ENCODE measurements at regions not wholly inside any gene's neighbourhood (a gene's known extent, or its start where the extent isn't known, plus 50 kb on each side); places are given as distances from the start of the nearest gene placed in this dataset.
"Not testable (repeated sequence)": the region's sequence is repeated elsewhere in the genome, so short reads cannot be mapped to it uniquely, and the experiment has no call there.

DNA sequence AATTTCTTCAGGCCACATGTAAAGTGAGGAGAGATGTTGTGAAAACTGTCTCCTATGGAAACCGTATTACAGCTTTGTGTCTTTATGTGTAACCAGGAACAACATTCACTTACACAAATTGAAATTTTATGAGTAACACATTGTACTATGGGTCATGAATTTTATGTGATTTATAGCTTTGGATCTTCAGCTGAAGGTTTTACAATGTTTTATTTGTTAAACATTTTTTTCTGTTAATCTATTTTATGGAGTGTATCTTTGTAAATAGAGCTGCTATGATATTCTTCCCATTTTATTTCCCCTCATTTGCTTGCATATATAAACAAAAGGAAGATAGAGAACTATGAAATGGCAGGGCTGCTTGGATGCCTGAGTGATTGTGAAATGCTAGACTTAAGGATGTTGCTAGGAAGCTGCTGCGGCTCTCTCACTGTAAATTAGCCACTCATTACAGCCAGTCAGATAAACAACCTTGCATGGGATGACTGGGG, 104.5 kb upstream of the PCLO start:
- no peaks in the 10 kb centered on the region for H3K27me3 ChIP-seq (ENCODE audit: control insufficient read depth, insufficient read depth, low read length)
- WGBS (ENCODE audit: insufficient coverage) = no CpG with 5 or more reads among the region's 2 CpGs
- peak; percentile 75 for DNase-seq
- no peaks in the 10 kb centered on the region for H3K9me3 ChIP-seq (replicated peaks; ENCODE audit: control insufficient read depth, low read depth, low read length)
- H3K27ac ChIP-seq (ENCODE audit: low read length) = no peak overlapping the region
- H3K4me3 ChIP-seq (ENCODE audit: low read length) = no peak overlapping the region
- no peaks in the 10 kb centered on the region for H3K36me3 ChIP-seq (ENCODE audit: control insufficient read depth, insufficient read depth, low read length)
- no peaks in the 10 kb centered on the region for H3K4me1 ChIP-seq (ENCODE audit: control insufficient read depth, insufficient read depth, low read length)

DNA sequence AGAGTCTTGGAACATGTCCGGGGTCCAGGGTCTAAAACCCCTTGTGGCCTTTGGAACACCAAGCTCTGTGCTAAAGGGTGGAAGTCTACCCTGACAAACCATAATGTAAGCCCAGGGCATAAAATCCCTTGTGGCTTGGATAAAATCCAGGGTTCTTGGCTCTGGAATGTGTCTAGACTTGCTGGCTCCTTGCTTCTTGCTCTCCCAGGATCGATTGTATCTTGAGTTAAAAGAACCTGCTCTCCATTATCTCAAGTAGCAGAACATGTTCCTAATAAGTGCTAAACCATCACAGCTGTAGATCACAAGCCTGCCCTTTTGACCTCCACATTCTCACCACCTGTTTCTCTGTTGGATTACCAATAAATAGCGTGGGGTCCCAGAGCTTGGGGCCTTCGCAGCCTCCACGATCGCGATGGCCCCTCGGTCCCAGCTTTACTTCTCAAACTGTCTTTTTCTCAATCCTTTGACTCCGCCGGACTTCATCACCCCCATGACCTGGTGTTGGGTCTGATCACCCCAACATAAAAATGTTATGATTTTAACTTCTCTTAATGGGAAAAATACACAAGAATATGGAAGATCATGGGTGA, 100.9 kb upstream of the PCLO start:
- not testable (repeated sequence) for H3K36me3 ChIP-seq (ENCODE audit: control insufficient read depth, insufficient read depth, low read length); H3K27me3 ChIP-seq (ENCODE audit: control insufficient read depth, insufficient read depth, low read length); DNase-seq; H3K4me1 ChIP-seq (ENCODE audit: control insufficient read depth, insufficient read depth, low read length); H3K9me3 ChIP-seq (replicated peaks; ENCODE audit: control insufficient read depth, low read depth, low read length); H3K4me3 ChIP-seq (ENCODE audit: low read length); H3K27ac ChIP-seq (ENCODE audit: low read length)
- 35% methylated on average over 7 of the region's 10 CpGs for WGBS (ENCODE audit: insufficient coverage)

- Histone ChIP-seq H3K36me3 (ENCODE audit: control insufficient read depth, insufficient read depth, low read length) (no peaks in the 10 kb centered on the region), H3K4me3 (ENCODE audit: low read length) (no peak overlapping the region), H3K27me3 (ENCODE audit: control insufficient read depth, insufficient read depth, low read length) (no peaks in the 10 kb centered on the region), H3K4me1 (ENCODE audit: control insufficient read depth, insufficient read depth, low read length) (no peaks in the 10 kb centered on the region), H3K27ac (ENCODE audit: low read length) (no peak overlapping the region), H3K9me3 (replicated peaks; ENCODE audit: control insufficient read depth, low read depth, low read length) (no peaks in the 10 kb centered on the region)
- no peak for DNase-seq
- WGBS (ENCODE audit: insufficient coverage) = no CpG with 5 or more reads among the region's 2 CpGs
Measured at GRCh38 chr7:83259064-83259463, 96.4 kb upstream of the PCLO start.

DNA sequence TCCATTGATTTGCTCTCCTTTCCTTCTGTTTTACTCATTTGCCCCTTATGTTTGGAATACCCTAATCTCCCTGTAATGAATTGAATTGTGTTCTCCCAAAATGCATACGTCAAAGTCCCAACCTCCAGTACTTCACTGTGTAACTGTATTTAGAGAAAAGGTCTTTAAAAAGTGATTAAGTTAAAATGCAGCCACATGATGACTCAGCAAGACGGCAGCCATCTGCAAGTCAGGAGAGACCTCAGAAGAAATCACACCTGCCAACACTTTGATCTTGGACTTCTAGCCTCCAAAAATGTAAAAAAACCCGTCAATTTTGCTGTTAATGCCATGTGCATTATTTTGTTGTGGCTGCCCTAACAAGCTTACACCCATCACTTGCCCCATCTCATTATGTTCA, 85.3 kb upstream of the PCLO start:
- H3K4me1 ChIP-seq (ENCODE audit: control insufficient read depth, insufficient read depth, low read length) = no peaks in the 10 kb centered on the region
- 43% methylated on average over 1 of the region's 3 CpGs for WGBS (ENCODE audit: insufficient coverage)
- no peaks in the 10 kb centered on the region for H3K9me3 ChIP-seq (replicated peaks; ENCODE audit: control insufficient read depth, low read depth, low read length)
- no peak overlapping the region for H3K27ac ChIP-seq (ENCODE audit: low read length)
- no peaks in the 10 kb centered on the region for H3K36me3 ChIP-seq (ENCODE audit: control insufficient read depth, insufficient read depth, low read length)
- H3K4me3 ChIP-seq (ENCODE audit: low read length) = no peak overlapping the region
- no peaks in the 10 kb centered on the region for H3K27me3 ChIP-seq (ENCODE audit: control insufficient read depth, insufficient read depth, low read length)
- DNase-seq = no peak

DNA sequence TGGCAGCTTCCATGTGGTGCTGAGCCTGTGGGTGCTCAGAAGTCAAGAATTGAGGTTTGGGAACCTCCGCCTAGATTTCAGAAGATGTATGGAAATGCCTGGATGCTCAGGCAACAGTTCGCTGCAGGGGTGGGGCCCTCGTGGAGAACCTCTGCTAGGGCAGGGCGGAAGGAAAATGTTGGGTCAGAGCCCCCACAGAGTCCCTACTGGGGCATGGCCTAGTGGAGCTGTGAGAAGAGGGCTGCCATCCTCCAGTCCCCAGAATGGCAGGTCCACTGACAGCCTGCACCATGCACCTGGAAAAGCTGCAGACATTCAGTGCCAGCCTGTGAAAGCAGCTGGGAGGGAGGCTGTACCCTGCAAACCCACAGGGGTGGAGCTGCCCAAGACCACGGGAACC, 56.5 kb upstream of the PCLO start:
- not testable (repeated sequence) for H3K36me3 ChIP-seq (ENCODE audit: control insufficient read depth, insufficient read depth, low read length); H3K4me1 ChIP-seq (ENCODE audit: control insufficient read depth, insufficient read depth, low read length); H3K27ac ChIP-seq (ENCODE audit: low read length); H3K9me3 ChIP-seq (replicated peaks; ENCODE audit: control insufficient read depth, low read depth, low read length); H3K27me3 ChIP-seq (ENCODE audit: control insufficient read depth, insufficient read depth, low read length); DNase-seq; H3K4me3 ChIP-seq (ENCODE audit: low read length)
- 81% methylated on average over 4 of the region's 5 CpGs for WGBS (ENCODE audit: insufficient coverage)

GRCh38 chr7:83212883-83213282, 50.2 kb upstream of the PCLO start:
- Histone ChIP-seq H3K4me1 (ENCODE audit: control insufficient read depth, insufficient read depth, low read length) (no peaks in the 10 kb centered on the region), H3K27me3 (ENCODE audit: control insufficient read depth, insufficient read depth, low read length) (no peaks in the 10 kb centered on the region), H3K36me3 (ENCODE audit: control insufficient read depth, insufficient read depth, low read length) (no peaks in the 10 kb centered on the region), H3K4me3 (ENCODE audit: low read length) (no peak overlapping the region), H3K9me3 (replicated peaks; ENCODE audit: control insufficient read depth, low read depth, low read length) (no peaks in the 10 kb centered on the region), H3K27ac (ENCODE audit: low read length) (no peak overlapping the region)
- no peak for DNase-seq
- WGBS (ENCODE audit: insufficient coverage) = no CpG with 5 or more reads among the region's 2 CpGs
